Small intestine (tissue), 7 donors: ENCODE measurements at regions not wholly inside any gene's neighbourhood (a gene's known extent, or its start where the extent isn't known, plus 50 kb on each side); places are given as distances from the start of the nearest gene placed in this dataset.
"Not testable (repeated sequence)": the region's sequence is repeated elsewhere in the genome, so short reads cannot be mapped to it uniquely, and the experiment has no call there.

ENCODE experiments used
- DNase-seq, 2 donors: peaks; one replicate each; pipeline versions ENCODE4 v3.0.0 to v3.0.0-alpha.2; 2013
- FAIRE-seq: peaks from 2 replicates; lab custom pipeline; 2012; peaks lifted over from hg19 to GRCh38; lab: Jason Lieb, UNC
- H3K27ac ChIP-seq, 3 donors: one replicate each; pipeline ENCODE4 v1.5.1; 2013; ENCODE audit warnings: low read length in 2 of 3, mild to moderate bottlenecking in 2 of 3, control low read depth in 1 of 3, inconsistent platforms in 1 of 3, low read depth in 1 of 3, moderate library complexity in 1 of 3
- H3K27me3 ChIP-seq, 3 donors: one replicate each; pipeline ENCODE4 v1.6.1; 2013; ENCODE audit warnings: low read length in 3 of 3, inconsistent platforms in 1 of 3; ENCODE audit not compliant: control insufficient read depth in 3 of 3, insufficient read depth in 3 of 3
- H3K36me3 ChIP-seq, 3 donors: one replicate each; pipeline ENCODE4 v1.6.1; 2013; ENCODE audit warnings: low read length in 3 of 3, inconsistent platforms in 1 of 3, low read depth in 1 of 3, mild to moderate bottlenecking in 1 of 3, moderate library complexity in 1 of 3; ENCODE audit not compliant: control insufficient read depth in 3 of 3, insufficient read depth in 2 of 3
- H3K4me1 ChIP-seq, 3 donors: one replicate each; pipeline ENCODE4 v1.6.1; 2013; ENCODE audit warnings: low read length in 2 of 3, inconsistent platforms in 1 of 3, low read depth in 1 of 3, mild to moderate bottlenecking in 1 of 3, moderate library complexity in 1 of 3; ENCODE audit not compliant: control insufficient read depth in 3 of 3, insufficient read depth in 2 of 3
- H3K4me3 ChIP-seq, 3 donors: one replicate each; pipeline ENCODE4 v1.5.1; 2013; ENCODE audit warnings: low read length in 3 of 3, control low read depth in 1 of 3, inconsistent platforms in 1 of 3, low read depth in 1 of 3, mild to moderate bottlenecking in 1 of 3, moderate library complexity in 1 of 3
- H3K9me3 ChIP-seq, 2 donors: one replicate each; pipeline ENCODE4 v1.6.1; 2013; ENCODE audit warnings: low read depth in 1 of 2, low read length in 1 of 2; ENCODE audit not compliant: control insufficient read depth in 2 of 2, insufficient read depth in 1 of 2
- WGBS, 3 donors: extraction: QIAGEN DNeasy Blood & Tissue Kit; methylation state at CpG; one replicate each; pipeline ENCODE4 v1.1.7; 2013; 5-methylcytosine and 5-hydroxymethylcytosine counted together
- donor health status: healthy with polysubstance abuse.
- donor health status: control.
- donor health status: control.
- donor health status: Bipolar disorder and iron deficiency.
- donor health status: healthy.

- Histone ChIP-seq H3K27me3 (no peaks in the 10 kb centered on the region), H3K36me3 (no peaks in the 10 kb centered on the region), H3K9me3 (no peaks in the 10 kb centered on the region), H3K4me3 (no peak overlapping the region), H3K4me1 (no peaks in the 10 kb centered on the region), H3K27ac (no peak overlapping the region)
- 74 to 83% (median 80%) methylated on average over 12 of the region's 12 CpGs for WGBS, 3 donors
- FAIRE-seq (no peak), DNase-seq (no peak)
Observed at GRCh38 chr18:67788310-67789164, 272.0 kb upstream of the DSEL start.

- WGBS, 3 donors, result 85 to 90% (median 90%) methylated on average over 1 of the region's 1 CpG
- FAIRE-seq, result no peak
Observed at GRCh38 chr18:67783196-67783946, 266.9 kb upstream of the DSEL start.

GRCh38 chr18:67778016-67778415, 261.5 kb upstream of the DSEL start:
- H3K4me1 ChIP-seq, result no peaks in the 10 kb centered on the region
- H3K27ac ChIP-seq, result no peak overlapping the region
- no peaks in the 10 kb centered on the region for H3K27me3 ChIP-seq
- no peaks in the 10 kb centered on the region for H3K36me3 ChIP-seq
- no peak overlapping the region for H3K4me3 ChIP-seq
- H3K9me3 ChIP-seq, result no peaks in the 10 kb centered on the region
- DNase-seq, result no peak
- FAIRE-seq, result no peak
- 47 to 67% (median 54%) methylated on average over 3 of the region's 3 CpGs for WGBS, 3 donors

More at GRCh38 chr18:67783196-67783946, 266.9 kb upstream of the DSEL start:
- no peak for DNase-seq
- Histone ChIP-seq H3K4me1 (no peaks in the 10 kb centered on the region), H3K27ac (no peak overlapping the region), H3K27me3 (no peaks in the 10 kb centered on the region), H3K36me3 (no peaks in the 10 kb centered on the region), H3K9me3 (no peaks in the 10 kb centered on the region), H3K4me3 (no peak overlapping the region)

- Histone ChIP-seq H3K27me3 (no peaks in the 10 kb centered on the region), H3K9me3 (no peaks in the 10 kb centered on the region), H3K36me3 (no peaks in the 10 kb centered on the region), H3K4me1 (no peaks in the 10 kb centered on the region), H3K27ac (no peak overlapping the region), H3K4me3 (no peak overlapping the region)
- WGBS, 3 donors, result 61 to 75% (median 69%) methylated on average over 3 of the region's 3 CpGs
- DNase-seq (no peak), FAIRE-seq (no peak)
Observed at GRCh38 chr18:67776929-67777328, 260.4 kb upstream of the DSEL start.

- WGBS, 3 donors, result 63 to 85% (median 73%) methylated on average over 2 of the region's 2 CpGs
- no peak for FAIRE-seq
Observed at GRCh38 chr18:67771271-67771670, 254.8 kb upstream of the DSEL start.

GRCh38 chr18:67770520-67770919, 254.0 kb upstream of the DSEL start:
- no peaks in the 10 kb centered on the region for H3K27me3 ChIP-seq
- no peak overlapping the region for H3K4me3 ChIP-seq
- H3K36me3 ChIP-seq, result no peaks in the 10 kb centered on the region
- FAIRE-seq (no peak), DNase-seq (no peak)
- WGBS, 3 donors, result 63 to 72% (median 67%) methylated on average over 5 of the region's 5 CpGs
- no peaks in the 10 kb centered on the region for H3K9me3 ChIP-seq
- H3K4me1 ChIP-seq, result no peaks in the 10 kb centered on the region
- H3K27ac ChIP-seq, result no peak overlapping the region

More at GRCh38 chr18:67771271-67771670, 254.8 kb upstream of the DSEL start:
- Histone ChIP-seq H3K4me1 (no peaks in the 10 kb centered on the region), H3K4me3 (no peak overlapping the region), H3K27me3 (no peaks in the 10 kb centered on the region), H3K9me3 (no peaks in the 10 kb centered on the region), H3K36me3 (no peaks in the 10 kb centered on the region), H3K27ac (no peak overlapping the region)
- DNase-seq, result no peak

GRCh38 chr18:67766930-67767329, 250.4 kb upstream of the DSEL start:
- H3K4me1 ChIP-seq, result no peaks in the 10 kb centered on the region
- no peak for FAIRE-seq
- H3K4me3 ChIP-seq, result no peak overlapping the region
- no peaks in the 10 kb centered on the region for H3K9me3 ChIP-seq
- H3K36me3 ChIP-seq, result no peaks in the 10 kb centered on the region
- no peak overlapping the region for H3K27ac ChIP-seq
- no peaks in the 10 kb centered on the region for H3K27me3 ChIP-seq
- no peak for DNase-seq

- H3K9me3 ChIP-seq, H3K36me3 ChIP-seq, H3K27me3 ChIP-seq, FAIRE-seq, H3K27ac ChIP-seq, DNase-seq, H3K4me3 ChIP-seq, H3K4me1 ChIP-seq: not testable (repeated sequence)
- WGBS, 3 donors, result 93 to 98% (median 96%) methylated on average over 1 of the region's 1 CpG
Observed at GRCh38 chr18:67752211-67752610, 235.7 kb upstream of the DSEL start.
